ENCODE measurements at regions not wholly inside any gene's neighbourhood (a gene's known extent, or its start where the extent isn't known, plus 50 kb on each side); places are given as distances from the start of the nearest gene placed in this dataset.
"Not testable (repeated sequence)": the region's sequence is repeated elsewhere in the genome, so short reads cannot be mapped to it uniquely, and the experiment has no call there.

- H3K27me3 ChIP-seq (ENCODE audit: control insufficient read depth in 3 of 3, insufficient read depth in 3 of 3, low read length in 3 of 3); H3K36me3 ChIP-seq (ENCODE audit: control insufficient read depth in 3 of 3, insufficient read depth in 2 of 3, low read depth in 1 of 3, low read length in 3 of 3); H3K27ac ChIP-seq (ENCODE audit: low read depth in 1 of 3, low read length in 2 of 3); H3K4me1 ChIP-seq (ENCODE audit: control insufficient read depth in 3 of 3, insufficient read depth in 2 of 3, low read depth in 1 of 3, low read length in 2 of 3); DNase-seq; H3K4me3 ChIP-seq (ENCODE audit: low read depth in 1 of 3, low read length in 3 of 3); FAIRE-seq: not testable (repeated sequence)
- peaks cover 6 to 30% of the 10 kb centered on the region in 2 donors for H3K9me3 ChIP-seq (ENCODE audit: control insufficient read depth in 2 of 2, insufficient read depth in 1 of 2, low read depth in 1 of 2, low read length in 1 of 2)
- WGBS, 3 donors, result 96 to 98% (median 98%) methylated on average over 54 to 56 of the region's 56 CpGs
Observed at GRCh38 chr13:18234451-18234850, 947.2 kb downstream of the TUBA3C start.

- no peaks in the 10 kb centered on the region for H3K36me3 ChIP-seq (ENCODE audit: control insufficient read depth in 3 of 3, insufficient read depth in 2 of 3, low read depth in 1 of 3, low read length in 3 of 3)
- DNase-seq (no peak), FAIRE-seq (no peak)
- H3K4me3 ChIP-seq (ENCODE audit: low read depth in 1 of 3, low read length in 3 of 3), result no peak overlapping the region
- peaks cover 6 to 30% of the 10 kb centered on the region in 2 donors for H3K9me3 ChIP-seq (ENCODE audit: control insufficient read depth in 2 of 2, insufficient read depth in 1 of 2, low read depth in 1 of 2, low read length in 1 of 2)
- no peak overlapping the region for H3K27ac ChIP-seq (ENCODE audit: low read depth in 1 of 3, low read length in 2 of 3)
- WGBS, 3 donors, result 96 to 98% (median 97%) methylated on average over 71 of the region's 71 CpGs
- no peaks in the 10 kb centered on the region for H3K4me1 ChIP-seq (ENCODE audit: control insufficient read depth in 3 of 3, insufficient read depth in 2 of 3, low read depth in 1 of 3, low read length in 2 of 3)
- H3K27me3 ChIP-seq (ENCODE audit: control insufficient read depth in 3 of 3, insufficient read depth in 3 of 3, low read length in 3 of 3), result no peaks in the 10 kb centered on the region
Observed at GRCh38 chr13:18233783-18234299, 947.8 kb downstream of the TUBA3C start.

DNA sequence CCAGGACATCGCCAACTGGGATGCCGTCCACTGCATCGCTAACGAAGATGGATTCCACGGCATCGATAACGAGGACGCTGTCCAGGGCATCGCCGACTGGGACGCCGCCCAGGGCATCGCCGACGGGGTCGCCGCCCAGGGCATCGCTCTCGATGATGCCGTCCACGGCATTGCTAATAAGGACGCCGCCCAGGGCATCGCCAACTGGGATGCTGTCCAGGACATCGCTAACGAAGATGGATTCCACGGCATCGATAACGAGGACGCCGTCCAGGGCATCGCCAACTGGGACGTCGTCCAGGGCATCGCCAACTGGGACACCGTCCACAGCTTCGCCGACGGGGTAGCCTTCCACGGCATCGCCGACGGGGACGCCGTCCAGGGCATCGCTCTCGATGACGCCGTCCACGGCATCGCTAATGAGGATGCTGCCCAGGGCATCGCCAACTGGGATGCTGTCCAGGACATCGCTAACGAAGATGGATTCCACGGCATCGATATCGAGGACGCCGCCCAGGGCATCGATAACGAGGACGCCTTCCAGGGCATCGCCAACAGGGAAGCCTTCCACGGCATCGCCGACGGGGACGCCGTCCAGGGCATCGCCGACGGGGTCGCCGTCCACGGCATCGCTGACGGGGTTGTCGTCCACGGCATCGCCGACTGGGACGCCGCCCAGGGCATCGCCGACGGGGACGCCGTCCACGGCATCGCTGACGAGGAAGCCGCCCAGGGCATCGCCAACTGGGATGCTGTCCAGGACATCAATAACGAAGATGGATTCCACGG lies 948.4 kb downstream of the TUBA3C start:
- WGBS, 3 donors, result 95 to 96% (median 96%) methylated on average over 93 to 95 of the region's 95 CpGs
- FAIRE-seq, result no peak
- H3K9me3 ChIP-seq (ENCODE audit: control insufficient read depth in 2 of 2, insufficient read depth in 1 of 2, low read depth in 1 of 2, low read length in 1 of 2), result peaks cover 6 to 24% of the 10 kb centered on the region in 2 donors
- no peaks in the 10 kb centered on the region for H3K27me3 ChIP-seq (ENCODE audit: control insufficient read depth in 3 of 3, insufficient read depth in 3 of 3, low read length in 3 of 3)
- H3K36me3 ChIP-seq (ENCODE audit: control insufficient read depth in 3 of 3, insufficient read depth in 2 of 3, low read depth in 1 of 3, low read length in 3 of 3), result no peaks in the 10 kb centered on the region
- no peak overlapping the region for H3K4me3 ChIP-seq (ENCODE audit: low read depth in 1 of 3, low read length in 3 of 3)
- no peak overlapping the region for H3K27ac ChIP-seq (ENCODE audit: low read depth in 1 of 3, low read length in 2 of 3)
- DNase-seq, result no peak
- no peaks in the 10 kb centered on the region for H3K4me1 ChIP-seq (ENCODE audit: control insufficient read depth in 3 of 3, insufficient read depth in 2 of 3, low read depth in 1 of 3, low read length in 2 of 3)

DNA sequence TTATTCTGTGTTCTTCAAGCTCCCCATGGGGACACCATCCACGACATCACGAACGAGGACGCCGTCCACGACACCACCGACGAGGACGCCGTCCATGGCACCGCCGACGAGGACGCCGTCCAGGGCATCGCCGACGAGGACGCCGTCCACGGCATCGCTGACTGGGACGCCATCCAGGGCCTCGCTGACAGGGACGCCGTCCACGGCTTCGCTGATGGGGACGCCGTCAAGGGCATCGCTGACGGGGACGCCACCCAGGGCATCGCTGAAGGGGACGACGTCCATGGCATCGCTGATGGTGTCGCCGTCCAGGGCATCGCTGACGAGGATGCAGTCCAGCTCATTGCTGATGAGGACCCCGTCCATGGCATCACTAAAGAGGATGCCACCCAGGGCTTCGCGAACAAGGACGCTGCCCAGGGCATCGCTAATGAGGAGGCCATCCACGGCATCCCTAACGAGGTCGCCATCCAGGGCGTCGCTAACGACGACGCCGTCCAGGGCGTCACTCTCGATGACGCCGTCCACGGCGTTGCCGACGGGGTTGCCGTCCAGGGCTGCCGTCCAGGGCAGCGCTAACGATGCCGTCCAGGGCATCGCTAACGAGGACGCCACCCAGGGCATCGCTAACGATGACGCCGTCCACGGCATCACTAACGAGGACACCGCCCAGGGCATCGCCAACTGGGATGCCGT lies 949.2 kb downstream of the TUBA3C start:
- Histone ChIP-seq H3K4me3 (ENCODE audit: low read depth in 1 of 3, low read length in 3 of 3) (no peak overlapping the region), H3K27me3 (ENCODE audit: control insufficient read depth in 3 of 3, insufficient read depth in 3 of 3, low read length in 3 of 3) (no peaks in the 10 kb centered on the region), H3K9me3 (ENCODE audit: control insufficient read depth in 2 of 2, insufficient read depth in 1 of 2, low read depth in 1 of 2, low read length in 1 of 2) (peaks cover 6 to 24% of the 10 kb centered on the region in 2 donors), H3K27ac (ENCODE audit: low read depth in 1 of 3, low read length in 2 of 3) (no peak overlapping the region), H3K36me3 (ENCODE audit: control insufficient read depth in 3 of 3, insufficient read depth in 2 of 3, low read depth in 1 of 3, low read length in 3 of 3) (no peaks in the 10 kb centered on the region), H3K4me1 (ENCODE audit: control insufficient read depth in 3 of 3, insufficient read depth in 2 of 3, low read depth in 1 of 3, low read length in 2 of 3) (no peaks in the 10 kb centered on the region)
- no peak for DNase-seq
- FAIRE-seq, result no peak
- WGBS, 3 donors, result 95 to 96% (median 96%) methylated on average over 80 of the region's 80 CpGs

DNA sequence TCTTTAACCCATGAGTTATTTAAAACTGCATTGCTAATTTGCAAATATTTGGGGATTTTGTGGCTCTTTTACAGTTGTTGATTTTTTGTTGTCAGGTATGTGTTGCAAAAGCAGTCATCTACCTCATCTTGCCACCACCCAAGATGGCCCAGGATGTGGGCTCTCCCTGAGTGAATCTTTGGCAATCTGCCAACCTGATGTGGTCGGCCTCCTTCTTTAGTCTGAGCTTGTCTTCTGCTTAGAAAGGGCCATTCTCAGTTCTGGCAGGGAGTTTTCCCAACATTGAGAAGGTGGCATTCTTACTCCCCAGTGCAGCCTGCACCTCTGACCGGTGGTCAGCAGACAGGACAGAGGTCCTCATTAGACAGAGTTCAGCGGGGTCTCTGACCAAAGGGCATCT lies 957.2 kb downstream of the TUBA3C start:
- not testable (repeated sequence) for H3K4me3 ChIP-seq (ENCODE audit: low read depth in 1 of 3, low read length in 3 of 3); FAIRE-seq; H3K27ac ChIP-seq (ENCODE audit: low read depth in 1 of 3, low read length in 2 of 3); DNase-seq; H3K4me1 ChIP-seq (ENCODE audit: control insufficient read depth in 3 of 3, insufficient read depth in 2 of 3, low read depth in 1 of 3, low read length in 2 of 3); H3K9me3 ChIP-seq (ENCODE audit: control insufficient read depth in 2 of 2, insufficient read depth in 1 of 2, low read depth in 1 of 2, low read length in 1 of 2); H3K27me3 ChIP-seq (ENCODE audit: control insufficient read depth in 3 of 3, insufficient read depth in 3 of 3, low read length in 3 of 3); H3K36me3 ChIP-seq (ENCODE audit: control insufficient read depth in 3 of 3, insufficient read depth in 2 of 3, low read depth in 1 of 3, low read length in 3 of 3)
- 48 to 68% (median 58%) methylated on average over 3 of the region's 3 CpGs for WGBS, 3 donors

DNA sequence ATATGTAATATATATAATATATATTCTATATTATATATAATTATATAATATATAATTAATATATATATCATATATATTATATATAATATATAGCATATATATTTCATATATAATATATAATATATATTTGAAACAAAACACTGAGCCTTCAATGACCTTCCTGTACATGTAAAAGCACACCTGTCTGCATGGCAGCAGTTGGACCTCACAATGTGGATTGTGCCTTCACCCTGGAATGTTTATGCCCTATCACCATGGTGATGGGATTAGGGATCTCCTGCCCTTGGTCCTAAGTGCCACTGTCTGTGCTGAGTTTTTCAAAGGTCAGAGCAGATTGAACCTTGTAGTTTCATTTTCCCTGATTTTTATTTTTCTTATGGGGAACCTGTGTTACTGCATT lies 966.9 kb downstream of the TUBA3C start:
- H3K27me3 ChIP-seq (ENCODE audit: control insufficient read depth in 3 of 3, insufficient read depth in 3 of 3, low read length in 3 of 3); H3K4me3 ChIP-seq (ENCODE audit: low read depth in 1 of 3, low read length in 3 of 3); H3K4me1 ChIP-seq (ENCODE audit: control insufficient read depth in 3 of 3, insufficient read depth in 2 of 3, low read depth in 1 of 3, low read length in 2 of 3); H3K36me3 ChIP-seq (ENCODE audit: control insufficient read depth in 3 of 3, insufficient read depth in 2 of 3, low read depth in 1 of 3, low read length in 3 of 3); H3K27ac ChIP-seq (ENCODE audit: low read depth in 1 of 3, low read length in 2 of 3); DNase-seq; FAIRE-seq; H3K9me3 ChIP-seq (ENCODE audit: control insufficient read depth in 2 of 2, insufficient read depth in 1 of 2, low read depth in 1 of 2, low read length in 1 of 2): not testable (repeated sequence)

DNA sequence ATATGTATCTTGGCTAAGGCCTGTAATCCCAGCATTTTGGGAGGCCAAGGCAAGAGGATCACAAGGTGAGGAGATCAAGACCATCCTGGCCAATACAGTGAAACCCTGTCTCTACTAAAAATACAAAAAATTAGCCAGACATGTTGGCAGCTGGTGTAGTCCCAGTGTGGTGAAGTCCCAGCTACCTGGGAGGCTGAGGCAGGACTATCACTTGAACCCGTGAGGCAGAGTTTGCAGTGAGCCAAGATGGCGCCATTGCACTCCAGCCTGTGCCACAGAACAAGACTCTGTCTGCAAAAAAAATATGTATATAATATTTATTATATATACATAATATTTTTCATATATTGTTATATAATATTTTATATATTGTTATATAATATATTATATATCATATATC lies 968.1 kb downstream of the TUBA3C start:
- not testable (repeated sequence) for H3K27ac ChIP-seq (ENCODE audit: low read depth in 1 of 3, low read length in 2 of 3); DNase-seq; FAIRE-seq; H3K27me3 ChIP-seq (ENCODE audit: control insufficient read depth in 3 of 3, insufficient read depth in 3 of 3, low read length in 3 of 3); H3K4me3 ChIP-seq (ENCODE audit: low read depth in 1 of 3, low read length in 3 of 3); H3K4me1 ChIP-seq (ENCODE audit: control insufficient read depth in 3 of 3, insufficient read depth in 2 of 3, low read depth in 1 of 3, low read length in 2 of 3); H3K36me3 ChIP-seq (ENCODE audit: control insufficient read depth in 3 of 3, insufficient read depth in 2 of 3, low read depth in 1 of 3, low read length in 3 of 3); H3K9me3 ChIP-seq (ENCODE audit: control insufficient read depth in 2 of 2, insufficient read depth in 1 of 2, low read depth in 1 of 2, low read length in 1 of 2)
- WGBS, 3 donors, result 66 to 72% (median 67%) methylated on average over 2 of the region's 2 CpGs

- 72 to 87% (median 76%) methylated on average over 2 of the region's 2 CpGs for WGBS, 3 donors
- DNase-seq (peak; percentile 5 to 25), FAIRE-seq (no peak)
Observed at GRCh38 chr13:18212873-18213272, 968.8 kb downstream of the TUBA3C start.

More at GRCh38 chr13:18212873-18213272, 968.8 kb downstream of the TUBA3C start:
- Histone ChIP-seq H3K27me3 (ENCODE audit: control insufficient read depth in 3 of 3, insufficient read depth in 3 of 3, low read length in 3 of 3) (no peaks in the 10 kb centered on the region), H3K36me3 (ENCODE audit: control insufficient read depth in 3 of 3, insufficient read depth in 2 of 3, low read depth in 1 of 3, low read length in 3 of 3) (no peaks in the 10 kb centered on the region), H3K9me3 (ENCODE audit: control insufficient read depth in 2 of 2, insufficient read depth in 1 of 2, low read depth in 1 of 2, low read length in 1 of 2) (peaks cover 0 to 7% of the 10 kb centered on the region in 2 donors), H3K4me1 (ENCODE audit: control insufficient read depth in 3 of 3, insufficient read depth in 2 of 3, low read depth in 1 of 3, low read length in 2 of 3) (no peaks in the 10 kb centered on the region), H3K27ac (ENCODE audit: low read depth in 1 of 3, low read length in 2 of 3) (no peak overlapping the region), H3K4me3 (ENCODE audit: low read depth in 1 of 3, low read length in 3 of 3) (no peak overlapping the region)
